ENCODE measurements at regions not wholly inside any gene's neighbourhood (a gene's known extent, or its start where the extent isn't known, plus 50 kb on each side); places are given as distances from the start of the nearest gene placed in this dataset.
"Not testable (repeated sequence)": the region's sequence is repeated elsewhere in the genome, so short reads cannot be mapped to it uniquely, and the experiment has no call there.

- no peak for DNase-seq
Measured at GRCh38 chr2:36223259-36223658, 132.3 kb upstream of the CRIM1 start.

GRCh38 chr2:36222485-36222884, 133.1 kb upstream of the CRIM1 start:
- no peak for DNase-seq

DNA sequence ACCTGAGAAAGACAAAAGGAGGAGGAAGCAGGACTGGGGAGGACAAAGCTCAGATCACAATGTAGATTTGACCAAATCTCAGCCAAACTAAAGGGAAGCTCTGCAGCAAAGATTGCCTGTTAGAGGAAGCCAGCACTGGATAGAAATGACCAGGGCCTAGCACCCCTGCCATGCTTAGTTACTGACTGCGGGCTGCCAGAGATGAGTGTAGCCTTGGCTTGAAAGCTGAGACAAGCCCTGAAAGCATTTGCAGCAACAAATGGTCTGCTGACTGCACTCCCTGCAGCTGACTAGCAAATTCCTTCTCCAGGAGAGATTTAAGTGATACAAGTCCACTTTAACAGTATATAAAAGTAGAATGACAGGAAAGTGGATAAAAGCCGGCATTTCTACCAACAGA, 140.9 kb upstream of the CRIM1 start:
- DNase-seq, result no peak

GRCh38 chr2:36203366-36203765, 152.2 kb upstream of the CRIM1 start:
- no peak for DNase-seq

- DNase-seq, result no peak
Measured at GRCh38 chr2:36197181-36197971, 158.2 kb upstream of the CRIM1 start.

DNA sequence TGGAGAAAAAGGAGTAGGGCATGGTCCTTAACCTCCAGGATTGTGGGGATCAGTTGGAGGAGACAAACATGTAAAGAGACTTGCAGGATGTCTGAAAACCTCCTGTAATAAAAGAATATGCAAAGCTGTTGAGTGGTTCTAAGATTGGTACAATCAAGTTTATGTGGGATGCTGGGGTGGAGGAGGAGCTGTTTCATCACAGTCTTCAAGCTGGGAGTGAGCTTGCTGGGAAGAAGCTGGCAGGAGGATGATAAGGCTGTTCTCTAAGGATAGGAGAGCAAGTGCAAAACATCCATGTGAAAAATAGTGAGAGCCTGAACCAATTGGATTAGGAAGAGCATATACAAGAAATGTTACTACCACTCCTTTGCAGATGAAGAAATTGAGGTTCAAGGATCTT, 161.9 kb upstream of the CRIM1 start:
- no peak for DNase-seq

DNA sequence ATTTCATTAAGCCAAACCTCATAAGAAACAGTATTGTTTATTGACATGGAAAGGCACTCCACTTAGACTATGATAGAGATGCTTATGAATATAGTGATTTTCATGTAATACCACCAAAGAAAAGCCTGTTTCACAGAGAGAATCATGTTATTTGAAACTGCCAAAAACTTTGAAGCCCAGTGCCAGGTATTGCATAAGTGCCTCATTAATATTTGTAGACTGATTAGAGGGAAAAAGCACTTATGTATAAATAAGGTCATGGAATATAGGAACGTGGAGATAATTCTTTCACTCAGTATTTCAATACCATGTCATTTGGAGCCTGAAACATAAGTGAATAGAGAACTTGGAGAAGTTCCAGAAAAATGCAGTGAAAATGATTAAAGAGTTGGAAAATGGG, 162.6 kb upstream of the CRIM1 start:
- DNase-seq, result no peak

- DNase-seq, result no peak
Measured at GRCh38 chr2:36190097-36190496, 165.5 kb upstream of the CRIM1 start.

GRCh38 chr2:36185624-36186023, 170.0 kb upstream of the CRIM1 start:
- no peak for DNase-seq

DNA sequence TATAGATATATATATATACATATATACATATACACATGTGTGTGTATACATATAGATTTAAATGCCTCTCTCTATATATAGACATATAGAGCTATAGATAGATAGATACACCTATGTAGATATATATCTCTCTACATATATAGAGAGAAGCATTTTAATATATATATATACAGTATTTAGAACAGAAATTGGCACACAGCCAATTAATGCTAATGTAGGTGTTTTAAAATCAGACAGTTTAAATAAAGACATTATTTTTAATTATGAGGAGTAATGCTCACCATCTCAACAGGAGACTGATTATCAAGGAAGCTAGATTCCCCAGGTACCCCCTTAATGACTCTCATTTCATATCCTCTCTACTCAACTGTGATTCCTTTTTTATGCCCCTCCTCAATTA, 170.7 kb upstream of the CRIM1 start:
- DNase-seq, result no peak

DNA sequence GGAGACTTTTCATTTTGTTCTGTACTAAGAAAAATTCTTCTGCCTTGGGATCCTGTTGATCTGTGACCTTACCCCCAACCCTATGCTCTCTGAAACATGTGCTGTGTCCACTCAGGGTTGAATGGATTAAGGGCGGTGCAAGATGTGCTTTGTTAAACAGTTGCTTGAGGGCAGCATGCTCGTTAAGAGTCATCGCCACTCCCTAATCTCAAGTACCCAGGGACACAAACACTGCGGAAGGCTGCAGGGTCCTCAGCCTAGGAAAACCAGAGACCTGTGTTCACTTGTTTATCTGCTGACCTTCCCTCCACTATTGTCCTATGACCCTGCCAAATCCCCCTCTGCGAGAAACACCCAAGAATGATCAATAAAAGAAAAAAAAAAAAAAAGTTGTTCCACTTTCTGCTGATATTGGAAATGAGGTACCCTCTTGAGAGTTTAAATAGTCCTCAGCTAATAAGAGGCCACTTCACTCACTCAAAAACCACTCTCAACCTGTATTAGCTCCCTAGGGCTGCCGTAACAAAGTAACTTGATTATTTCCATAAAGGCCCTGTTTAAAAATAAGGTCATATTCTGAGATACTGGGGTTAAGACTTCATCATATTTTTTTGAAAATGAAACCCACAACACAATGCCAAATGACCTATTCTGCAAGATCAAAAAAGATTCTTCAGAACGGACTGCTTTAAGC, 174.6 kb upstream of the CRIM1 start:
- DNase-seq, result not testable (repeated sequence)

- DNase-seq, result not testable (repeated sequence)
Measured at GRCh38 chr2:36180293-36180692, 175.3 kb upstream of the CRIM1 start.

- not testable (repeated sequence) for DNase-seq
Measured at GRCh38 chr2:36179668-36180269, 175.8 kb upstream of the CRIM1 start.

DNA sequence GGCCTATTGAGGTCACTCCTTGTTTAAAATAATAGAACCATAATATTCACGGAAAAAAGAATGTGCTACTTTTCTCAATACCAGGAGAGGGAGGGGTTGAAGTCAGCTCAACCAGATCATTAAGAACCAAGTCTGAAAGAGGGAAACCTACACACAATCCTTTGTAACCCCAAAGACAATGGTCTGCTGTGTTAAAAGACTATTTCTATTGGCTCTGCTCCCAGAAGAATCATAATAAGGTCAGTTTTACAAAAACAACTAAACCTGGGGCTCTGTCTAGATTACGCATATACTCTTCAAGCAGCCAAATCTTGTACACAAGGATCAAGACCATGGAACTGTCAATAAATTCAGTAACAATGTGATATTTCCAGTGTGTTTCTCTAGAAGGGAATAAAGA, 177.2 kb upstream of the CRIM1 start:
- DNase-seq, result no peak

- no peak for DNase-seq
Measured at GRCh38 chr2:36177282-36177681, 178.3 kb upstream of the CRIM1 start.

- DNase-seq, result no peak
Measured at GRCh38 chr2:36174920-36175319, 180.7 kb upstream of the CRIM1 start.

DNA sequence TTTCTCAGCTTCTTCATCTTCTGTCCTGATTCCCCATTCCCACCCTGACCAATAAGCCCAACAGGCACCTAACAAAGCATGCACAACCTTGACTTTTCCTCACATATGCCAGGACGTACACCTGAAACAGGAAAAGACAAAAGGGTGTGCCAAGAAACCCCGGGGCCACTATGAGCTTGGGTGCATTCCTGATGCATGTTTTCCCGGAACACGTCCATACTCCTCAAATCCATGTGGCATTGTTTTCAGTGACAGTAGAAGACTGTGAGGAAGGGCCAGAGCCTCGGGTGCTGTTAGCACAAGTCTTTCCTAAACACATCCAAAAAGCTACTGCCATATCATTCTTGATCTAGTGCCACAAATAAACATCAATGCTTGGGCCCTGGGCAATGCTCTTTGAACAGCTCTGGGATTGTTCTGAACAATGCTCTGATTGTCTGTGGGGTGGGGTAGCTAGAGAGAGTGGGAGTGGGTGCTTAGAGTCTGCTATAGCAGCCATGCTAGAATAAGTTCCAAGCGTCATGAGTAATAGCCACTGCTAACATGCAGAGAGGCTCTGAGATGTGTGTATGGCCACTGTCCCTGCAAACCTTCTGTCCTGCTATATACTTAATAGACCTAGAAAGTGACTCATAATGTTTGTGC, 181.7 kb upstream of the CRIM1 start:
- DNase-seq, result no peak

- no peak for DNase-seq
Measured at GRCh38 chr2:36172824-36173223, 182.8 kb upstream of the CRIM1 start.

DNA sequence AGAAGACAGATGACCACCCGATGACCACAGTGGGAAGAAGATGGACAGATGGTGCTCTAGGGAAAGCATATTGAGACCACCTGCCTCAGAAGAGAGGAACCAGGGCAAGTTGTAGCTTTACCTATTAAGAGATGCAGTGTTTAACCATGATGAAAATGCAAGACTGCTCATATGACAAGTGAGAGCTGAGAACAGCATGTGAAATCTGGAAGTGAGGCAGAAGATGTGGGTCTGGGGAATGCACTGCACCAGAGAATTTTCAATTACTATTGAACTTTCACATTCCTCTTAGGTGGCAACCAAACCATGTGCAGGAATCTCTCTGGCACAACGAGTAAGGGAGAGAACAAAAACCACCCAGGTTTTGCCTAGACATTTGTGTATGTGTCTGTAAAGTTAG, 184.8 kb upstream of the CRIM1 start:
- no peak for DNase-seq

- no peak for DNase-seq
Measured at GRCh38 chr2:36169843-36170242, 185.7 kb upstream of the CRIM1 start.

DNA sequence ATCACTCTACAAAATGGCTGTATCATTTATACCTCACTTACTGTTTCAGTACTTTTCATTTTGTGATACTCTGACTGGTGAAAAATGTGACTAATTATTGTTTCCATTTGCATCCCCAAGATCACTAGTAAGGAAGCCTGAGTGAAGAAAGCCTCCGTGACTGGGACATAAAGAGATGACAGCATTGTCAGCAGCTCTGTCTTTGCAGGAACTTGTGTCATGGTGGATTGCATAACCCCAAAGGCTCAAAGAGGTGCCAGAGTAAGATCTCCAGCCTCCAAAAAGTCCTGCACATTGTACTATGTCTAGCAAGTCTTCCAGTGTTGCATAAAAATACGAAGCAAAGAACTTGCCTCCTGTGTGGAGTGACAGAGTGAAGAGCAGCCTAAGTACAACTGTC, 187.5 kb upstream of the CRIM1 start:
- no peak for DNase-seq

DNA sequence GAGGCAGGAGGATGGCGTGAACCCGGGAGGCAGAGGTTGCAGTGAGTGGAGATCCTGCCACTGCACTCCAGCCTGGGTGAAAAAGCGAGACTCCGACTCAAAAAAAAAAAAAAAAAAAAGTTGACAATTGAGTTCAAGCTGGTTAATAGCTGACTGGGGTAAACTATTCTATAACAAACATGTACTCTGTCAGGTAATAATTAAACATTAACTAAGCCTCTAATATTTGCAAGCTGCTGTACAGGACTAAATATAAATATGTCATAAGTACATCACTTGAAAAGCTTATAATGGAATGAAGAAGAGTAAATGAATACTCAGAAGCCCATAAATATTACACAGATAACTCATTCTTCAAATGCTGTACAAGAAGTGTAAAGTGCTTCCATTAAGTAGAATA, 190.4 kb upstream of the CRIM1 start:
- no peak for DNase-seq

DNA sequence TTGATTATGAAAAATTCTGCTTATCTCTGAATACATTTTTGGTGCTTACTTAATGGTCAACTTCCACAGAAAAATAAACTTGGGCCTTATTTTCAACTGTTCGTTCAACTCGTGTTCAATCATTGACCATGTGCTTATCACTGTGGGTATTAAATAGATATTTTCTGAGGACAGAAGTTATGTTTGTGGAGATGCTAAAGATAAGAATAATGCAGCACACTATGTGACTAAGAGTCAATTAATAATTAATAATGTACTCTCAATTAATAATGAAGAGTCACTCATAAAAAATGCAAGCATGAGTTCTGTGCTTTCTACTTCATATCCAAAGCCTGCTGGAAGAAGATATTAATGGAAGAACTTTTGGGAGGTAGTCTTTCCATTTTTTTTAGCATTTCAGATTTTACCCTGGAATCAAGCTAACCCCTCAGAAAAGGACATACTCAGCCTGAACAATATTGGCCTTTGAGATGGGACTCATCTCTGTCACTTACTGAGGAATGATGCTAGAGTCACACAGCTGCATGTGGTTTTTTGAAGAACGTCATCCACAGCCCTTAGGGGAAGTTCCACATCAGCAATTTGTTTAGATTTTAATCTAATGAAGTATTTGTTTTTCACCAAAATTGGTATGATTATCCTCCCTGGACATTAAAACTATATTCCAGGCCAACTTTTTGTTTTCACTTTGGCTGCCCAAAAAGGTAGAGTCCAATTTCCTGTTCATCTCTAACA, 191.9 kb upstream of the CRIM1 start:
- DNase-seq, result no peak
